LNCaP clone FGC (cell line): ENCODE measurements at regions not wholly inside any gene's neighbourhood (a gene's known extent, or its start where the extent isn't known, plus 50 kb on each side); places are given as distances from the start of the nearest gene placed in this dataset.
A peak's percentile ranks its signal among the peaks of the same experiment; 100 is the strongest.

Source experiments
- DNase-seq: peaks from one replicate; pipeline ENCODE4 v3.0.0-alpha.2; 2011; ENCODE audit warnings: low read depth
- H3K4me3 ChIP-seq: 2 replicates; pipeline ENCODE4 v1.5.1; 2011; ENCODE audit warnings: mild to moderate bottlenecking, low read depth, low read length, control low read depth
- TF ChIP-seq, protein P1 (sequence below): IDR thresholded peaks from 2 replicates; pipeline ENCODE4 v1.5.1; 2012; ENCODE audit warnings: mild to moderate bottlenecking; ENCODE audit not compliant: control insufficient read depth, insufficient read depth; ENCODE audit errors: extremely low read depth

DNA sequence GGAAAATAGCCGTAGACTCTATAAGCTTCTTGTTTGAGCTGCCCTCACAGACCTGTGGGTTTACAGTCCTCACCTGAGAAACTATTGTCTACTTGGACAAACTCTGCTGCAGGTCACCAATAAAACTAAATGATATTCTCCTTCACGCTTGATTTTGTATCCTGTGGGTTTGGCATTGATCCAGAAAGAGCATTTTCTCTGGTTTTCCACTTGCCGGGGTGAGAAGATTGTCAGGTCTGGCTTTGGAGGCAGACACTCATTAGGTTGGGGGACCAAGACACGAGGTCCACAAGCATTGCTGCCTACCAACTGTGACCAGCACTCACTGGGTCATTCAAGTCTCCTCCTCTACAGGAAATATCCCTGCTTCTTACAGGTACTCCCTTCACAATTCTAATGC, 68.5 kb downstream of the CDC14C start:
- DNase-seq: no peak
- no peak overlapping the region for H3K4me3 ChIP-seq
- TF ChIP-seq, protein P1, sequence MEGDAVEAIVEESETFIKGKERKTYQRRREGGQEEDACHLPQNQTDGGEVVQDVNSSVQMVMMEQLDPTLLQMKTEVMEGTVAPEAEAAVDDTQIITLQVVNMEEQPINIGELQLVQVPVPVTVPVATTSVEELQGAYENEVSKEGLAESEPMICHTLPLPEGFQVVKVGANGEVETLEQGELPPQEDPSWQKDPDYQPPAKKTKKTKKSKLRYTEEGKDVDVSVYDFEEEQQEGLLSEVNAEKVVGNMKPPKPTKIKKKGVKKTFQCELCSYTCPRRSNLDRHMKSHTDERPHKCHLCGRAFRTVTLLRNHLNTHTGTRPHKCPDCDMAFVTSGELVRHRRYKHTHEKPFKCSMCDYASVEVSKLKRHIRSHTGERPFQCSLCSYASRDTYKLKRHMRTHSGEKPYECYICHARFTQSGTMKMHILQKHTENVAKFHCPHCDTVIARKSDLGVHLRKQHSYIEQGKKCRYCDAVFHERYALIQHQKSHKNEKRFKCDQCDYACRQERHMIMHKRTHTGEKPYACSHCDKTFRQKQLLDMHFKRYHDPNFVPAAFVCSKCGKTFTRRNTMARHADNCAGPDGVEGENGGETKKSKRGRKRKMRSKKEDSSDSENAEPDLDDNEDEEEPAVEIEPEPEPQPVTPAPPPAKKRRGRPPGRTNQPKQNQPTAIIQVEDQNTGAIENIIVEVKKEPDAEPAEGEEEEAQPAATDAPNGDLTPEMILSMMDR: no peak

DNA sequence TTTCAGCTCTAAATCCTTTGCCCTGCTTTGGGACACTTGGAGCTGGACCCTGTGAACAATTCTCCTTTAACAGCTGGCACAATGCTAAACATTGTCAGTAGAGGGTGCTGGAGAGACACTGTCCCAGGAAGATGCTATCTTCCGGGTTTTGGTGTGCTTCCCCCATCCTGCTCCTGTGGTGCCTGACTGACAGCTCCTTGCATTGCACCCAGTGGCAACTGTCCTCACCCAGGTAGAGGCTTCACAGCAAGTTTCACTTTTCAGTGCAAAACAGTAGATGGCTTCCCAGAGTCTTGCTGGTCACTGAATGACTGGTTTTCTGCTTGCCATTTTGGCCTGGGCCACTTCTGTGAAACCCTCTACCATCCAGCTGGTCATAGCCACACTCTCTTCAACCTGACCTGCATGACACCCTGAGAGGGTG, 77.3 kb downstream of the CDC14C start:
- TF ChIP-seq, protein P1: peak; percentile 85
- no peak overlapping the region for H3K4me3 ChIP-seq
- DNase-seq: peak; percentile 28

DNA sequence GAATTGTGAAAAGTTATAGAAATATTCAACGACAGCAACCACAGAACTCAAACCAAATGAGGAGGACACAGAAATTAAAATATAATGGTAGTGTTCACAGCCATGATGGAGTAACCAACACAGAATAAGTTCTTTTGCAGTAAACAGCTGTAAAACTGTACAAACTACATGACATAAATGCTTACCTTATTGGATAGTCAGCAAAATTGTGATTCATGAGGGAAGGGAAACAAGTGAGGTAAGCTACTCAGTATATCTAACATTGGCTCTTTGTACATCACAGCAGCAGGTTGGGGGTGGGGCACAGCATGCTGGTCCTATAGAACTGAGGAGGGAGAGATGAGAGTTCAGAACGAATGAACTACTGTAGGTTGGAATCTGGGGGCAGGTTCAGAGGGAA, 86.4 kb downstream of the CDC14C start:
- no peak overlapping the region for H3K4me3 ChIP-seq
- TF ChIP-seq, protein P1: no peak
- DNase-seq: no peak

DNA sequence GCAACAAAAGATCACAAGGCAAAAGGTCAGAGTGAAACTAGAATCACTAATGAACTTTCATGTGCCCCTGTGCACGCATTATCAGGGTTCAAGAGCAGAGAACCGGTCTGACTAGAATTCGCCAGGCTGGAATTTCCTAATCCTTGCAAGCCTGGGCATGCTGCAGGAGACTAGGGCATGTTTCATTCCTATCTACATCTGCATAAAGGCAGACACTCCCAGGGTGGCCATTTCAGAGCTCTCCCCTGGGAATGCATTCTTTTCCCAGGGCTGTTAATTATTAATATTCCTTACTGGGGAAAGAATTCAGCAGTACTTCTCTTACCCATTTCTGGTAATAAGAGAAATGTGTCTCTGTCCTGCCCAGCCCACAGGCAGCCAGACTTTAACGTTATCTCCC, 90.5 kb downstream of the CDC14C start:
- no peak for DNase-seq
- H3K4me3 ChIP-seq: no peak overlapping the region
- TF ChIP-seq, protein P1: no peak

DNA sequence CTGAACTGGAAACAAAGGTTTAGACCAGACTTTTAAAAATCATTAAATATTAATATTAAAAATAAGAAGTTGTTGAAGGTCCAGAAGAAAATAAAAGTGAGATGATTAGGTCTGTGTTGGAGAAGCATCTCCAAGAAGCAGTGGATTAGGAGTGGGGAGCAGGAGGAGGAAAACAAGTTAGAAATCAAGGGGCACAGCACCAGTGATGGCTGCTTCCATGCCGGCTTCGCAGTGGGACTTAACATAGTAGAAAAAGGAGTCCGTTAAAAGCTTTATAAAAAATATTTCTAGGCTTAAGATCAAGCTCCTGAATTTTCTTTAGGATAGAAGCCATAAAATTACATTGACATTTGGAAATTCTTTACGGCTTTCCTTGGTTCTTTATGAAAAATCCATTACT, 95.8 kb downstream of the CDC14C start:
- TF ChIP-seq, protein P1: no peak
- DNase-seq: no peak
- H3K4me3 ChIP-seq: no peak overlapping the region

DNA sequence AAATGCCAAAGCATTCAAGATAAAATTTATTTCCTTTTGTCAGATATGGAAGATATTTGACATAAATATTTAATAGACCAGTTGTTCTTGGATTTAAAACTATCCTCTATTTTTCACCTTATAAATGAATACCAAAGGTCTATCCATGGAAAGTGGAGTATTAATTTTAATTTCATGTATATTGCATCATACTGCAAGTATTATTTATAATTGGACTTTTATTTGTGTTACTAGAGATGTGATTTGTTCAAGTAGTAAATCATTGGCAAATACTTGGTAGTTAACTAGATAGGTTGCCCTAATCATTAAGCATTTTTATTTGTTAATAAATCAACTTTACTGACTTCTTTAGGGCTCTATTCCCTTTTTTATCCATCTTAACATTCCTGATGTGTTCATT, 98.1 kb downstream of the CDC14C start:
- no peak for DNase-seq
- TF ChIP-seq, protein P1: no peak
- H3K4me3 ChIP-seq: no peak overlapping the region

DNA sequence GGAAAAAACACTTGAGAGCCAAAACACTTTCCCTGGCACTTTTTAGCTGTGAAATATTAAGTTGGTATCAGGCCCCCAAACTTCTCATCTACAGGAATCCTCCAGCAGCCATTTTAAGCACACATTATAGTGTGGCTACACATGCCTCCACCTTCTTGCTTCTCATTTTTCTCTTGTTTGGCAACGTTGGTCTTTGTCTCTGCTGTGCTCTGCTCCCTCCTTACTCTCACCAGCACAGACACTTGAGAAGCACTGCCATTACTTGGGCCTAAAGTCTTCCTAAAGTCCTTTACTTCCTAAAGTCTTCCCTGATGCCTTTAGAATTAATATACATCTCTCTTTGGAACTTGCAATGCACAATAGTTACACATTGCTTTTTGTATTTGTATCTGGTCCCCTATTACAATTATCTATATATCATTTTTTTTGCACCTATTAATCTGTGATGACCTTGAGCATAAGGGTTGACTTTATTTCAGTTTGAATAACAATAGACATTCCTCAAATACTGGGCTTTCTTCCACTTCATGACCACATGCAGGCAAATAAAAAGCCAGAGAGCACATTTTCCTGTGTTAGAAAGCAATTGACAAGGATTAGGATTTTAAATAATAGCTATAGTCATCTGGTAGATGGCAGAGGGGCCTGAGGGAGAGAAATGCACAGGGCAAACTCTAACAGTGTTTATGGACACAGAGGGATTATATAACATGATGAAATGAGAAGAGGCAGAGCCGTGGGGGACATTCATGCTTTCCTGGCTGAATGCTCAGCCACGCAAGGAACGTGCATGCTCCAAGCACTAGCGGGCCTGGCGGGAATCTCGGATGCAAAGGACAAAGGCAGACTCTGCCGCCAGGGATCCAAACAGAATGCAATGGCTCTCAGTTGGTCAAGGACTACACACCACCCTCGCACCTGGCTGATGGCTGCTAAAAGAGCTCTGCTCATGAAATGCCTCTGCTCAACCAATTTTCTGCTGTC, 99.3 kb downstream of the CDC14C start:
- H3K4me3 ChIP-seq: no peak overlapping the region
- TF ChIP-seq, protein P1: no peak
- DNase-seq: no peak
